ENCODE measurements at regions not wholly inside any gene's neighbourhood (a gene's known extent, or its start where the extent isn't known, plus 50 kb on each side); places are given as distances from the start of the nearest gene placed in this dataset.

- Histone ChIP-seq H2BK5ac (ENCODE audit: low read length) (no peak overlapping the region), H2BK120ac (ENCODE audit: low read depth, low read length) (no peak overlapping the region), H3K36me3 (replicated peaks in 1 of 2; ENCODE audit: control insufficient read depth in 2 of 2, insufficient read depth in 2 of 2, low read length in 2 of 2) (no peaks in the 10 kb centered on the region), H3K9ac (ENCODE audit: low read depth, low read length, poor library complexity) (no peak overlapping the region), H3K27me3 (ENCODE audit: control insufficient read depth in 3 of 3, insufficient read depth in 3 of 3, low read depth in 1 of 3, low read length in 3 of 3) (no peaks in the 10 kb centered on the region), H3K14ac (ENCODE audit: low read length) (no peak overlapping the region), H3K79me1 (ENCODE audit: low read depth, low read length) (no peaks in the 10 kb centered on the region), H2AFZ (ENCODE audit: low read length) (no peak overlapping the region), H3K9me3 (replicated peaks in 1 of 2; ENCODE audit: control insufficient read depth in 2 of 2, insufficient read depth in 1 of 2, low read depth in 1 of 2, low read length in 2 of 2) (no peaks in the 10 kb centered on the region), H3K4me1 (ENCODE audit: control insufficient read depth in 2 of 2, insufficient read depth in 1 of 2, low read depth in 1 of 2, low read length in 2 of 2) (peaks cover 0 to 1% of the 10 kb centered on the region in 2 donors), H3K4me2 (ENCODE audit: insufficient read depth, low read length, poor library complexity, severe bottlenecking) (no peak overlapping the region), H3K4me3 (ENCODE audit: low read length in 2 of 2) (no peak overlapping the region), H2BK12ac (ENCODE audit: low read length) (no peak overlapping the region), H2BK15ac (ENCODE audit: low read length) (no peak overlapping the region), H3K23ac (ENCODE audit: low read depth, low read length, poor library complexity) (no peak overlapping the region), H2AK5ac (ENCODE audit: low read depth, low read length) (no peak overlapping the region), H3K18ac (ENCODE audit: low read length) (no peak overlapping the region), H3K4ac (ENCODE audit: low read length) (no peak overlapping the region), H4K91ac (ENCODE audit: low read depth, low read length, poor library complexity) (no peak overlapping the region), H4K8ac (ENCODE audit: low read depth, low read length) (no peak overlapping the region), H3K27ac (replicated peaks; ENCODE audit: low read length) (no peak overlapping the region)
- no CpG with 5 or more reads among the region's 1 CpG for WGBS, 2 donors (ENCODE audit: extremely low coverage in 2 of 2, insufficient read length in 2 of 2, insufficient replicate concordance in 1 of 2)
- DNase-seq (ENCODE audit: low spot score) = no peak
These were observed 81.8 kb downstream of the NFKBIZ start for GRCh38 chr3:101931081-101931480.

- DNase-seq (ENCODE audit: low spot score) = no peak
- no CpG with 5 or more reads among the region's 6 CpGs for WGBS, 2 donors (ENCODE audit: extremely low coverage in 2 of 2, insufficient read length in 2 of 2, insufficient replicate concordance in 1 of 2)
- Histone ChIP-seq H3K79me1 (ENCODE audit: low read depth, low read length) (no peaks in the 10 kb centered on the region), H2BK5ac (ENCODE audit: low read length) (no peak overlapping the region), H2BK12ac (ENCODE audit: low read length) (no peak overlapping the region), H2BK120ac (ENCODE audit: low read depth, low read length) (no peak overlapping the region), H3K14ac (ENCODE audit: low read length) (no peak overlapping the region), H3K4me2 (ENCODE audit: insufficient read depth, low read length, poor library complexity, severe bottlenecking) (no peak overlapping the region), H3K18ac (ENCODE audit: low read length) (no peak overlapping the region), H3K23ac (ENCODE audit: low read depth, low read length, poor library complexity) (no peak overlapping the region), H2BK15ac (ENCODE audit: low read length) (no peak overlapping the region), H3K4me3 (ENCODE audit: low read length in 2 of 2) (no peak overlapping the region), H4K8ac (ENCODE audit: low read depth, low read length) (no peak overlapping the region), H3K36me3 (replicated peaks in 1 of 2; ENCODE audit: control insufficient read depth in 2 of 2, insufficient read depth in 2 of 2, low read length in 2 of 2) (no peaks in the 10 kb centered on the region), H3K4me1 (ENCODE audit: control insufficient read depth in 2 of 2, insufficient read depth in 1 of 2, low read depth in 1 of 2, low read length in 2 of 2) (no peaks in the 10 kb centered on the region), H3K9ac (ENCODE audit: low read depth, low read length, poor library complexity) (no peak overlapping the region), H2AK5ac (ENCODE audit: low read depth, low read length) (no peak overlapping the region), H2AFZ (ENCODE audit: low read length) (no peak overlapping the region), H3K27me3 (ENCODE audit: control insufficient read depth in 3 of 3, insufficient read depth in 3 of 3, low read depth in 1 of 3, low read length in 3 of 3) (no peaks in the 10 kb centered on the region), H4K91ac (ENCODE audit: low read depth, low read length, poor library complexity) (no peak overlapping the region), H3K27ac (replicated peaks; ENCODE audit: low read length) (no peak overlapping the region), H3K9me3 (replicated peaks in 1 of 2; ENCODE audit: control insufficient read depth in 2 of 2, insufficient read depth in 1 of 2, low read depth in 1 of 2, low read length in 2 of 2) (no peaks in the 10 kb centered on the region), H3K4ac (ENCODE audit: low read length) (no peak overlapping the region)
These were observed 83.2 kb downstream of the NFKBIZ start for GRCh38 chr3:101932326-101933068.

- H3K27ac ChIP-seq (replicated peaks; ENCODE audit: low read length) = no peak overlapping the region
- H3K4me3 ChIP-seq (ENCODE audit: low read length in 2 of 2) = no peak overlapping the region
- no peak overlapping the region for H2AK5ac ChIP-seq (ENCODE audit: low read depth, low read length)
- H3K4me1 ChIP-seq (ENCODE audit: control insufficient read depth in 2 of 2, insufficient read depth in 1 of 2, low read depth in 1 of 2, low read length in 2 of 2) = no peaks in the 10 kb centered on the region
- no peak overlapping the region for H3K4me2 ChIP-seq (ENCODE audit: insufficient read depth, low read length, poor library complexity, severe bottlenecking)
- no peaks in the 10 kb centered on the region for H3K27me3 ChIP-seq (ENCODE audit: control insufficient read depth in 3 of 3, insufficient read depth in 3 of 3, low read depth in 1 of 3, low read length in 3 of 3)
- no peak for DNase-seq (ENCODE audit: low spot score)
- no peak overlapping the region for H2BK5ac ChIP-seq (ENCODE audit: low read length)
- no CpG with 5 or more reads among the region's 10 CpGs for WGBS, 2 donors (ENCODE audit: extremely low coverage in 2 of 2, insufficient read length in 2 of 2, insufficient replicate concordance in 1 of 2)
- no peaks in the 10 kb centered on the region for H3K9me3 ChIP-seq (replicated peaks in 1 of 2; ENCODE audit: control insufficient read depth in 2 of 2, insufficient read depth in 1 of 2, low read depth in 1 of 2, low read length in 2 of 2)
- no peak overlapping the region for H3K18ac ChIP-seq (ENCODE audit: low read length)
- H4K91ac ChIP-seq (ENCODE audit: low read depth, low read length, poor library complexity) = no peak overlapping the region
- H3K9ac ChIP-seq (ENCODE audit: low read depth, low read length, poor library complexity) = no peak overlapping the region
- H2BK120ac ChIP-seq (ENCODE audit: low read depth, low read length) = no peak overlapping the region
- H2BK15ac ChIP-seq (ENCODE audit: low read length) = no peak overlapping the region
- H3K4ac ChIP-seq (ENCODE audit: low read length) = no peak overlapping the region
- no peak overlapping the region for H3K23ac ChIP-seq (ENCODE audit: low read depth, low read length, poor library complexity)
- no peak overlapping the region for H2BK12ac ChIP-seq (ENCODE audit: low read length)
- no peak overlapping the region for H3K14ac ChIP-seq (ENCODE audit: low read length)
- no peaks in the 10 kb centered on the region for H3K36me3 ChIP-seq (replicated peaks in 1 of 2; ENCODE audit: control insufficient read depth in 2 of 2, insufficient read depth in 2 of 2, low read length in 2 of 2)
- H2AFZ ChIP-seq (ENCODE audit: low read length) = no peak overlapping the region
- no peak overlapping the region for H4K8ac ChIP-seq (ENCODE audit: low read depth, low read length)
- H3K79me1 ChIP-seq (ENCODE audit: low read depth, low read length) = no peaks in the 10 kb centered on the region
These were observed 87.4 kb downstream of the NFKBIZ start for GRCh38 chr3:101936419-101937356.

GRCh38 chr3:101938262-101938847 is 89.0 kb downstream of the NFKBIZ start:
- Histone ChIP-seq H2BK12ac (ENCODE audit: low read length) (no peak overlapping the region), H3K4me3 (ENCODE audit: low read length in 2 of 2) (no peak overlapping the region)

More at GRCh38 chr3:101938262-101938847, 89.0 kb downstream of the NFKBIZ start:
- Histone ChIP-seq H4K8ac (ENCODE audit: low read depth, low read length) (no peak overlapping the region), H2BK120ac (ENCODE audit: low read depth, low read length) (no peak overlapping the region), H3K18ac (ENCODE audit: low read length) (no peak overlapping the region), H3K23ac (ENCODE audit: low read depth, low read length, poor library complexity) (no peak overlapping the region), H2AK5ac (ENCODE audit: low read depth, low read length) (no peak overlapping the region), H3K27me3 (ENCODE audit: control insufficient read depth in 3 of 3, insufficient read depth in 3 of 3, low read depth in 1 of 3, low read length in 3 of 3) (no peaks in the 10 kb centered on the region), H4K91ac (ENCODE audit: low read depth, low read length, poor library complexity) (no peak overlapping the region), H3K79me1 (ENCODE audit: low read depth, low read length) (no peaks in the 10 kb centered on the region), H2AFZ (ENCODE audit: low read length) (no peak overlapping the region), H3K9me3 (replicated peaks in 1 of 2; ENCODE audit: control insufficient read depth in 2 of 2, insufficient read depth in 1 of 2, low read depth in 1 of 2, low read length in 2 of 2) (no peaks in the 10 kb centered on the region), H3K4me2 (ENCODE audit: insufficient read depth, low read length, poor library complexity, severe bottlenecking) (no peak overlapping the region), H2BK5ac (ENCODE audit: low read length) (no peak overlapping the region), H3K14ac (ENCODE audit: low read length) (no peak overlapping the region), H3K27ac (replicated peaks; ENCODE audit: low read length) (no peak overlapping the region), H2BK15ac (ENCODE audit: low read length) (no peak overlapping the region), H3K4ac (ENCODE audit: low read length) (no peak overlapping the region), H3K36me3 (replicated peaks in 1 of 2; ENCODE audit: control insufficient read depth in 2 of 2, insufficient read depth in 2 of 2, low read length in 2 of 2) (no peaks in the 10 kb centered on the region), H3K9ac (ENCODE audit: low read depth, low read length, poor library complexity) (no peak overlapping the region), H3K4me1 (ENCODE audit: control insufficient read depth in 2 of 2, insufficient read depth in 1 of 2, low read depth in 1 of 2, low read length in 2 of 2) (no peaks in the 10 kb centered on the region)
- DNase-seq (ENCODE audit: low spot score) = no peak
- no CpG with 5 or more reads among the region's 2 CpGs for WGBS, 2 donors (ENCODE audit: extremely low coverage in 2 of 2, insufficient read length in 2 of 2, insufficient replicate concordance in 1 of 2)
